ENCODE measurements at regions not wholly inside any gene's neighbourhood (a gene's known extent, or its start where the extent isn't known, plus 50 kb on each side); places are given as distances from the start of the nearest gene placed in this dataset.

DNA sequence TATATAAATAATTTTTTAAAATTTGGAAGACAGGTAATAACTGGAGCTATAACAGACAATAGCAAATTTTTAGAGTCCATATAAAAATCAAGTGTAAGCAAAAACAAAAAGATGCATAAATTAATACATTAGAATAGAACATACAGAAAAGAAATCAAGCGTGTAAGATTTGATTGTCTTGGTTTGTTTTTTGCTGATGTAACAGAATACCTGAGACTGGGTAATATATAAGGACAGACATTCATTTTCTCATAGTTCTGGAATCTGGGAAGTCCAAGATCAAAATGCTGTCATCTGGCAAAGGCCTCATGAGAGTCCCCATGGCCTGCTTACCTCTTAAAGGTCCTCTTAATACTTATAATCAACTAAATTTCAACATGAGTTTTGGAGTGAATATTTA is 1010.1 kb downstream of the CDH18 start (continued):
- TF ChIP-seq, protein P1, sequence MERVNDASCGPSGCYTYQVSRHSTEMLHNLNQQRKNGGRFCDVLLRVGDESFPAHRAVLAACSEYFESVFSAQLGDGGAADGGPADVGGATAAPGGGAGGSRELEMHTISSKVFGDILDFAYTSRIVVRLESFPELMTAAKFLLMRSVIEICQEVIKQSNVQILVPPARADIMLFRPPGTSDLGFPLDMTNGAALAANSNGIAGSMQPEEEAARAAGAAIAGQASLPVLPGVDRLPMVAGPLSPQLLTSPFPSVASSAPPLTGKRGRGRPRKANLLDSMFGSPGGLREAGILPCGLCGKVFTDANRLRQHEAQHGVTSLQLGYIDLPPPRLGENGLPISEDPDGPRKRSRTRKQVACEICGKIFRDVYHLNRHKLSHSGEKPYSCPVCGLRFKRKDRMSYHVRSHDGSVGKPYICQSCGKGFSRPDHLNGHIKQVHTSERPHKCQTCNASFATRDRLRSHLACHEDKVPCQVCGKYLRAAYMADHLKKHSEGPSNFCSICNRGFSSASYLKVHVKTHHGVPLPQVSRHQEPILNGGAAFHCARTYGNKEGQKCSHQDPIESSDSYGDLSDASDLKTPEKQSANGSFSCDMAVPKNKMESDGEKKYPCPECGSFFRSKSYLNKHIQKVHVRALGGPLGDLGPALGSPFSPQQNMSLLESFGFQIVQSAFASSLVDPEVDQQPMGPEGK (CRISPR knock-in tag; IDR thresholded peaks at IDR 0.05; ENCODE audit: borderline replicate concordance) = no peak
- TF ChIP-seq PPARA (CRISPR knock-in tag; IDR thresholded peaks at IDR 0.05; ENCODE audit: borderline replicate concordance) = no peak
- no peak for TF ChIP-seq ZFP30 (CRISPR knock-in tag; IDR thresholded peaks at IDR 0.05)

DNA sequence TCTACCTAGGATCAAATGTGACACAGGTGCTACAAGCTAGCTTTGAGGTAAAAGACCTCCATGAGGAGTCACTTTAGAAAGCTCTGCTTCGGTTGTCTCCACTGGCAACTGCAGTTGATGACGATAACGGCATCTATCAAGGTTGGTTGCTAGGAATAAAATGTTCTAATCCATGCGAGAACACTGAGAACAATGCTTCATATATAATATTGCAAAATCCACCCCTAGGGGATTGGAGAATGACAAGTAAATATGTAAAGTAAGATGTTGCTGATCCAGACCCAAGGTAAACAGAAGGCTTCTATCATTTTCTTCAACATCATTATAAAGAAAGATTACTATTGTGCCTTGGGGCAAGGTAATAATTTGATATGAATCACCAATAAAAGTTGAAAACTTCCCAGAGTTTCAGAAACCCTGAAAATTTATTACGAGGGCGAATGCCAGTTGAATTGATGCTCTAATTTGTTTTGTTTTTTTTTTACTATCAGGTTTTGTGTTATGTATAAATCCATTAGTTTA is 1003.4 kb downstream of the CDH18 start:
- ATAC-seq = no peak
- TF ChIP-seq CSDC2 (CRISPR knock-in tag; IDR thresholded peaks at IDR 0.05) (no peak), BACH2 (CRISPR knock-in tag; IDR thresholded peaks at IDR 0.05; ENCODE audit: borderline replicate concordance) (no peak), ZNF70 (CRISPR knock-in tag; IDR thresholded peaks at IDR 0.05) (no peak), ARNTL (CRISPR knock-in tag; IDR thresholded peaks at IDR 0.05; ENCODE audit: borderline replicate concordance, low read depth) (no peak), ESRRG (CRISPR knock-in tag; IDR thresholded peaks at IDR 0.05) (no peak), ISL1 (CRISPR knock-in tag; IDR thresholded peaks at IDR 0.05) (no peak), TCF4 (CRISPR knock-in tag; IDR thresholded peaks at IDR 0.05; ENCODE audit: borderline replicate concordance) (no peak), RARB (CRISPR knock-in tag; IDR thresholded peaks at IDR 0.05) (no peak), GLIS3 (CRISPR knock-in tag; IDR thresholded peaks at IDR 0.05) (no peak), ZC3H10 (CRISPR knock-in tag; IDR thresholded peaks at IDR 0.05) (no peak)
- TF ChIP-seq, protein P2, sequence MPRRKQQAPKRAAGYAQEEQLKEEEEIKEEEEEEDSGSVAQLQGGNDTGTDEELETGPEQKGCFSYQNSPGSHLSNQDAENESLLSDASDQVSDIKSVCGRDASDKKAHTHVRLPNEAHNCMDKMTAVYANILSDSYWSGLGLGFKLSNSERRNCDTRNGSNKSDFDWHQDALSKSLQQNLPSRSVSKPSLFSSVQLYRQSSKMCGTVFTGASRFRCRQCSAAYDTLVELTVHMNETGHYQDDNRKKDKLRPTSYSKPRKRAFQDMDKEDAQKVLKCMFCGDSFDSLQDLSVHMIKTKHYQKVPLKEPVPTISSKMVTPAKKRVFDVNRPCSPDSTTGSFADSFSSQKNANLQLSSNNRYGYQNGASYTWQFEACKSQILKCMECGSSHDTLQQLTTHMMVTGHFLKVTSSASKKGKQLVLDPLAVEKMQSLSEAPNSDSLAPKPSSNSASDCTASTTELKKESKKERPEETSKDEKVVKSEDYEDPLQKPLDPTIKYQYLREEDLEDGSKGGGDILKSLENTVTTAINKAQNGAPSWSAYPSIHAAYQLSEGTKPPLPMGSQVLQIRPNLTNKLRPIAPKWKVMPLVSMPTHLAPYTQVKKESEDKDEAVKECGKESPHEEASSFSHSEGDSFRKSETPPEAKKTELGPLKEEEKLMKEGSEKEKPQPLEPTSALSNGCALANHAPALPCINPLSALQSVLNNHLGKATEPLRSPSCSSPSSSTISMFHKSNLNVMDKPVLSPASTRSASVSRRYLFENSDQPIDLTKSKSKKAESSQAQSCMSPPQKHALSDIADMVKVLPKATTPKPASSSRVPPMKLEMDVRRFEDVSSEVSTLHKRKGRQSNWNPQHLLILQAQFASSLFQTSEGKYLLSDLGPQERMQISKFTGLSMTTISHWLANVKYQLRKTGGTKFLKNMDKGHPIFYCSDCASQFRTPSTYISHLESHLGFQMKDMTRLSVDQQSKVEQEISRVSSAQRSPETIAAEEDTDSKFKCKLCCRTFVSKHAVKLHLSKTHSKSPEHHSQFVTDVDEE (CRISPR knock-in tag; IDR thresholded peaks at IDR 0.05) = no peak
- TF ChIP-seq, protein P3, sequence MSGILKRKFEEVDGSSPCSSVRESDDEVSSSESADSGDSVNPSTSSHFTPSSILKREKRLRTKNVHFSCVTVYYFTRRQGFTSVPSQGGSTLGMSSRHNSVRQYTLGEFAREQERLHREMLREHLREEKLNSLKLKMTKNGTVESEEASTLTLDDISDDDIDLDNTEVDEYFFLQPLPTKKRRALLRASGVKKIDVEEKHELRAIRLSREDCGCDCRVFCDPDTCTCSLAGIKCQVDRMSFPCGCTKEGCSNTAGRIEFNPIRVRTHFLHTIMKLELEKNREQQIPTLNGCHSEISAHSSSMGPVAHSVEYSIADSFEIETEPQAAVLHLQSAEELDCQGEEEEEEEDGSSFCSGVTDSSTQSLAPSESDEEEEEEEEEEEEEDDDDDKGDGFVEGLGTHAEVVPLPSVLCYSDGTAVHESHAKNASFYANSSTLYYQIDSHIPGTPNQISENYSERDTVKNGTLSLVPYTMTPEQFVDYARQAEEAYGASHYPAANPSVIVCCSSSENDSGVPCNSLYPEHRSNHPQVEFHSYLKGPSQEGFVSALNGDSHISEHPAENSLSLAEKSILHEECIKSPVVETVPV (CRISPR knock-in tag; IDR thresholded peaks at IDR 0.05) = no peak

DNA sequence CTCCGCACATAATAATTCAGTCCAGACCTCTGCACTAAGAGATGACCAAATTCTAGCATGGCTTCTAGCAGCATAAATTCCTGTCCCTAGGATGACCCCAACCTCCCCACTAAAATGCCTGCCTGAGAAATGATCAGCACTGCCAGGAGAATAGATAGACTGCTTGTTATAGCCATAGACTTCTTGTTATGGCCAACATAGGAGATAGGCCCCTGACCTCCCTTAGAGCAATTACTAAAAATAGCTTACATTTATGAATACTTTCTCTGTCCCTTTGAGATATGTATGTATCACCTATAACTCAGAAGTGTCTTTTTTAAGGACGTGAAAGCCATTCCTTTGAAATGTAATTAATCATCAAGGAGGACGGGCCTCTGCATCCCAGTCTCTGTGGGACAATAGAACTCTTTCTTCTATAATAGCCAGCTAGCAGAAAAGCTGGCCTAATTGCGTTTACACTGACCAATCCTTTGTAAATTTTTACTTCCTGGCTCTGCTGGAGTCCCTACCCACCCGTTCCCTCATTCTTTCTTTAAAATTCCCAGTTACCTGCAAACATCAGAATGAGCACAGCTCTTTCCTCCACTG is 1002.7 kb downstream of the CDH18 start:
- TF ChIP-seq, protein P4, sequence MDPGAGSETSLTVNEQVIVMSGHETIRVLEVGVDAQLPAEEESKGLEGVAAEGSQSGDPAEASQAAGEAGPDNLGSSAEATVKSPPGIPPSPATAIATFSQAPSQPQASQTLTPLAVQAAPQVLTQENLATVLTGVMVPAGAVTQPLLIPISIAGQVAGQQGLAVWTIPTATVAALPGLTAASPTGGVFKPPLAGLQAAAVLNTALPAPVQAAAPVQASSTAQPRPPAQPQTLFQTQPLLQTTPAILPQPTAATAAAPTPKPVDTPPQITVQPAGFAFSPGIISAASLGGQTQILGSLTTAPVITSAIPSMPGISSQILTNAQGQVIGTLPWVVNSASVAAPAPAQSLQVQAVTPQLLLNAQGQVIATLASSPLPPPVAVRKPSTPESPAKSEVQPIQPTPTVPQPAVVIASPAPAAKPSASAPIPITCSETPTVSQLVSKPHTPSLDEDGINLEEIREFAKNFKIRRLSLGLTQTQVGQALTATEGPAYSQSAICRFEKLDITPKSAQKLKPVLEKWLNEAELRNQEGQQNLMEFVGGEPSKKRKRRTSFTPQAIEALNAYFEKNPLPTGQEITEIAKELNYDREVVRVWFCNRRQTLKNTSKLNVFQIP (CRISPR knock-in tag; IDR thresholded peaks at IDR 0.05; ENCODE audit: borderline replicate concordance, low read depth) = no peak
- TF ChIP-seq, protein P1 (CRISPR knock-in tag; IDR thresholded peaks at IDR 0.05; ENCODE audit: borderline replicate concordance) = no peak
- no peak for TF ChIP-seq TOX (CRISPR knock-in tag; IDR thresholded peaks at IDR 0.05; ENCODE audit: borderline replicate concordance)
- TF ChIP-seq BACH2 (CRISPR knock-in tag; IDR thresholded peaks at IDR 0.05; ENCODE audit: borderline replicate concordance) = no peak
- no peak for TF ChIP-seq GLIS3 (CRISPR knock-in tag; IDR thresholded peaks at IDR 0.05)
- no peak for TF ChIP-seq PPARA (CRISPR knock-in tag; IDR thresholded peaks at IDR 0.05; ENCODE audit: borderline replicate concordance)
- TF ChIP-seq OSR1 (CRISPR knock-in tag; IDR thresholded peaks at IDR 0.05) = no peak
- no peak for TF ChIP-seq CSDC2 (CRISPR knock-in tag; IDR thresholded peaks at IDR 0.05)
- TF ChIP-seq ISL1 (CRISPR knock-in tag; IDR thresholded peaks at IDR 0.05) = no peak
- no peak for TF ChIP-seq TCF4 (CRISPR knock-in tag; IDR thresholded peaks at IDR 0.05; ENCODE audit: borderline replicate concordance)
- TF ChIP-seq ZFP3 (CRISPR knock-in tag; IDR thresholded peaks at IDR 0.05) = no peak
- ATAC-seq = no peak
